Fibroblast of villous mesenchyme (primary cell): ENCODE measurements at regions not wholly inside any gene's neighbourhood (a gene's known extent, or its start where the extent isn't known, plus 50 kb on each side); places are given as distances from the start of the nearest gene placed in this dataset.

Experiments used
- DNase-seq: peaks from one replicate; pipeline ENCODE4 v3.0.0-alpha.2; 2010; ENCODE audit warnings: low read depth
- H3K4me3 ChIP-seq: 2 replicates; pipeline ENCODE4 v1.5.1; 2011; ENCODE audit warnings: low read depth, mild to moderate bottlenecking, low read length
- TF ChIP-seq, protein P1 (sequence below): IDR thresholded peaks from 2 replicates; pipeline ENCODE4 v1.5.1; 2012; ENCODE audit warnings: low read depth, mild to moderate bottlenecking, low read length; ENCODE audit not compliant: insufficient read depth

DNA sequence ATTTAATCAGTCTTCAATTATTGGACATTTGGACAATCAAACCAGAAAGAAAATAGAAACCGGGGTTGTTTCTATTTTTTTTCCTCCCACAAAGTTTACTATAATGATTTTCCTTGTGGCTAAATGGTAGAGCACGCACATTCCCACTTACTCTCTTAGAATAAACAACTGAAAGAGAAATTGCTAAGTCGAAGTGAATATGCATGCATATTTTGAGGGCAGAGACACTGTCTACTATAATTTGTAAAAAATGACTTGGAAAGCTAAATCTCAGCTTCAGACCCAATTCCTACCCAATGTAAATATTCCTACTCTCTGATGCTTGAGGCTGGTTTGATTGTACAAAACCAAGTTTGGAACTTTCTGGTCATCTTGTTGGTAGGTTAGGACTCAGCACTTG, 66.7 kb upstream of the PAX6 start:
- no peak overlapping the region for H3K4me3 ChIP-seq
- DNase-seq = no peak
- TF ChIP-seq, protein P1, sequence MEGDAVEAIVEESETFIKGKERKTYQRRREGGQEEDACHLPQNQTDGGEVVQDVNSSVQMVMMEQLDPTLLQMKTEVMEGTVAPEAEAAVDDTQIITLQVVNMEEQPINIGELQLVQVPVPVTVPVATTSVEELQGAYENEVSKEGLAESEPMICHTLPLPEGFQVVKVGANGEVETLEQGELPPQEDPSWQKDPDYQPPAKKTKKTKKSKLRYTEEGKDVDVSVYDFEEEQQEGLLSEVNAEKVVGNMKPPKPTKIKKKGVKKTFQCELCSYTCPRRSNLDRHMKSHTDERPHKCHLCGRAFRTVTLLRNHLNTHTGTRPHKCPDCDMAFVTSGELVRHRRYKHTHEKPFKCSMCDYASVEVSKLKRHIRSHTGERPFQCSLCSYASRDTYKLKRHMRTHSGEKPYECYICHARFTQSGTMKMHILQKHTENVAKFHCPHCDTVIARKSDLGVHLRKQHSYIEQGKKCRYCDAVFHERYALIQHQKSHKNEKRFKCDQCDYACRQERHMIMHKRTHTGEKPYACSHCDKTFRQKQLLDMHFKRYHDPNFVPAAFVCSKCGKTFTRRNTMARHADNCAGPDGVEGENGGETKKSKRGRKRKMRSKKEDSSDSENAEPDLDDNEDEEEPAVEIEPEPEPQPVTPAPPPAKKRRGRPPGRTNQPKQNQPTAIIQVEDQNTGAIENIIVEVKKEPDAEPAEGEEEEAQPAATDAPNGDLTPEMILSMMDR = no peak

DNA sequence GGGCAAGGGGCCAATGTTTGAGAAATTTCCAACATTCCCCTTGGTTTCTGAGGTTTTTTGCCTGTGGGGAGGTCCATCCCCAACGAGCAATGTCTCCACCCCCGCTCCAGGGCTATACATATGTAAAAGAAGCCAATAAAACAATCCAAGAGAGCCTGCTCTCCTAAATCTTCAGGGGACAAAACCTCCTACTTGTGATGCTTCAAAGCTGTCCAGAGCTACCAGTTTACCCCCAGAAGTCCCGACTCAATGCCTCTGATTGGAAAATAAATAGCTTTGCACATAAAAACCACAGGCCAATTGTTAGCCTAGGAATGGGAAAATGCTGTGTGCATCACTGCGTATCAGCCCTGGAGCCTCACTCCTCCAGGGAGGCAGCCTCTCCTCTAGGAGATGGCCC, 66.0 kb upstream of the PAX6 start:
- no peak overlapping the region for H3K4me3 ChIP-seq
- DNase-seq = no peak
- TF ChIP-seq, protein P1 = no peak

DNA sequence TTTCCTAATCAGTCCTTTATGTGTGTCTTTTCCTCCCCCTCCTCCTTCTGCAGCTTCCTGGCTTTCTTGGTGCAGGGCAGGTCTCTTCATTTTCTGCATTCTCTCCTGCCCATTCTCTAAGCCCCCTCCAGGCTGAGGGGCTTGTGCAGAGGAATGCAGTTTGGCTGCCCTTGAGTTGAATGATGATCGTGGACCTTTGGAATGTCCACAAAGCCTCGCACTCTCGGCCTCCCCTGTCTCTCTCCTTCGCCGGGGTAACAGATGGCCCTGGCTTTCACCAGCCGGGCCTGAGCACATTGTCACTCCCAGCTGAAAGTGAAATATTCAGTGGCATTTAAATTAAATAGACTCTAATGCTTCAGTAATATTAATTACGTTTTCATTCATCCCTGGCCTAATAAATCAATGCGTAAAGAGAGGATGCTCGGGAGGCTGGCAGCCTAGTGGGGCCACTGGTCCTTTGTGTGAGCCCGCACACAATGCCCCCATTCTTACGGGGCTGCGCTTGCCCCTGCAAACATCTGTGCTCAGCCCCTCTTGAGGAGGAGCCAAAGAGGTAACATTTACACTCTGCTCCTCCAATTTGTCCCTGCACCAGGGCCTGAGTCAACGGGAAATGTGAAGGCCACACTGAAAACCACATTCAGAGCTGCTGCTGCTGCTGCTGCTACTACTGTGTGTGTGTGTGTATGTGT, 64.9 kb upstream of the PAX6 start:
- TF ChIP-seq, protein P1 = no peak
- H3K4me3 ChIP-seq = no peak overlapping the region
- DNase-seq = no peak

DNA sequence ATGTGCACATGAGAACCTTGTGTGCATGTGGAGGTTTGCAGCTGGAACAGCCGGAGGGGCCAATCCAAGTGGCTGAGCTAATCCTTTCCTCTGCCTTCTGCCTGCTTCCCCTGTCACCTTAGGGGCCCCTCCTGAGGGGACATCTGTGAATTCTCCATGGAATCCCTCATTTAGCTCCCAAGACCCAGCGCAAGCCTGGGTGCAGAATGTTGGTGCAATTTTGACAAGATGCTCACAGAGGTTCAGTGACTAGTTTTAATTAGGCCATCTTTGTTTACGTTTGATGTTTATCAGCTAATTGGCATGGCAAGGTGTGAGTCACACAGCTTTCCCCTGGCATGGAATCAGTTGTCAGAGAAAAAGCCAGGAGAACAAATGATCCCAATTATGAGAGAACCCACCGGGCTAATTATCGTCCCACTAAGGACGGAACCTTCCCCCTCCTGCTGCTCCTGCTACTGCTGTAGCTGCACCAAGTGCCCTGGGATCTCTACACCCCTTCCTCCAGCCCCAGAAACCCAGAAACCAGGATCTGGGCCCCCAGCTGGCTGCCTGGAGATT, 63.6 kb upstream of the PAX6 start:
- TF ChIP-seq, protein P1 = no peak
- DNase-seq = no peak
- H3K4me3 ChIP-seq = no peak overlapping the region

DNA sequence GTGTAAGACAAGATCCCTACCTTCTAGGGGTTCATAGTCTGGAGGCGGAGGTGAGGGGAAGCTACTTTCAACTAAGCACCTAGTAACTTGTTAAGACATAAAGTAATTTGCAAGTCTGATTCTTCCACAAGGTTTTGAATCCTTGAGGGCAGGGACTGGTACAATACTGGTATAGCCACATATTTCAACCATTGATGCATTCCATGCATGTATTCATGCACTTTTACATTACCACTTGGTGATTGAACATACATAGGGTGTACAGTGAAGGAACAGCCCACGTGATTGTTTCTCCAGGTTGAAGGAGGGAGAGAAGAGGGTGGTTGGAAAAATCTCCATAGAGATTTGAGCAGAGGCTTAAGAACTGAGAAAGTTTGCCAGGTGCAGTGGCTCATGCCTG, 62.0 kb upstream of the PAX6 start:
- DNase-seq = no peak
- no peak overlapping the region for H3K4me3 ChIP-seq
- TF ChIP-seq, protein P1 = no peak

DNA sequence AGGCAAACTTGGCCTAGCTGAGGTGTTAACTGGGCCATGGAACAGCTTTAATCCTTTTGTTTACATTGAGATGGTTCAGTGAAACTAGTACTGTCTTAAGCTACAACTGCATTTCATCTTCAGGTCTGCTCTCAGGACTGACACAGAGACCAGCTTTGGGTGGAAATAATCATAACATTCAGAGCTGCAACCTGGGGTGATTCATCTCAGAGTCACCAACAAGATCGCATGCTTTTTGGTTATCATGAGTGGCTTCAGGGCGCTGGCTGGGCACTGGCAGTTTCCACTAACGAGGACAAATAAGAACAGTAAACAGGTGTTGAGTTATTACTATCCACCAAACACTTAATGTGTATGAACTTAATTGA, 60.9 kb upstream of the PAX6 start:
- no peak overlapping the region for H3K4me3 ChIP-seq
- TF ChIP-seq, protein P1 = no peak
- no peak for DNase-seq
